ENCODE measurements at regions not wholly inside any gene's neighbourhood (a gene's known extent, or its start where the extent isn't known, plus 50 kb on each side); places are given as distances from the start of the nearest gene placed in this dataset.
"Not testable (repeated sequence)": the region's sequence is repeated elsewhere in the genome, so short reads cannot be mapped to it uniquely, and the experiment has no call there.

GRCh38 chr3:27797773-27798172 lies 75.7 kb upstream of the EOMES start:
- no peak for DNase-seq (ENCODE audit: extremely low spot score, unreplicated experiment)
- Mint-ChIP-seq H3K27me3 (peaks cover 5% of the 10 kb centered on the region), H3K9me3 (no peaks in the 10 kb centered on the region), H3K27ac (no peak overlapping the region), H3K4me3 (no peak overlapping the region), H3K4me1 (ENCODE audit: unreplicated experiment) (no peaks in the 10 kb centered on the region), H3K36me3 (no peaks in the 10 kb centered on the region)
- no peak for TF ChIP-seq CTCF (conservative IDR thresholded peaks at IDR 0.05)

DNA sequence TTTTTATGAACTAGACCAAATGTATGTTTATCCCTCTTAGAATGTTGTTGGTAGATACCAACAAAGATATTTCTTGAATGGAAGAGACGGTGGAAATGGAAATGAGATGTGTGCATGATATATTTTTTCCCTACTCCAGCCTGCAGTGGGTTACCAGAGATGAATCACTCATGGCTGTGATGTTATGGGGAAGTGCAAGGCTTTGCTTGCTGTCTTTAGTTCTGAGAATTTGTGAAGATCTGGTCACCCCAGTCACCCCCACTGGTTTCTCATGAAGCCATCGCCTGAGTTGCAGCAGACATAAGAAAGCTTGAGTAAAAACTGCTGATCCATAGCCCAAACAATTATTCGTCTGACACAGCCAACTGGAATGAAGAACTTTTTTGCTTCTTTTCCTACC lies 78.1 kb upstream of the EOMES start:
- no peaks in the 10 kb centered on the region for H3K4me1 Mint-ChIP-seq (ENCODE audit: unreplicated experiment)

DNA sequence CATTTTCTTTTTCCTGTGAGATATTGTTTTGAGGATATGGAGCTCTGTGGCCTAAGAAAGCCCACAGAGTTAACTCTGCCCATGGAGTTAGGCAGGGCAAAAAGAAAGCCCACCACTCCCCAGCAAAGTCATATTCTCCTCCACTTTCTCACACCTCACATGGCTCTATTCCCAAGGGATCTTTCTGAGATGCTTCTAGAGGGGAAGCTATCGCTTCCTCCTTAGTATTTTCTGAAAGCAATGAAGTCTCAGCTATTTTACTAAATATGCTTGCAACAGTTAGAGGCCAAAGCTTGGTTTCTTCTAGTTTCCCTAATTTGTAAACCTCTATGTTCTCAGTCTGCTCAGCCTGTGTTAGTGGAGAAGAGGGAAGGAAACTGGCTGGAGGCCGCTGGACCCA lies 80.3 kb upstream of the EOMES start:
- Mint-ChIP-seq H3K4me1 (ENCODE audit: unreplicated experiment) (no peaks in the 10 kb centered on the region), H3K4me3 (no peak overlapping the region), H3K27ac (no peak overlapping the region), H3K27me3 (no peaks in the 10 kb centered on the region), H3K9me3 (no peaks in the 10 kb centered on the region), H3K36me3 (no peaks in the 10 kb centered on the region)
- DNase-seq (ENCODE audit: extremely low spot score, unreplicated experiment): no peak
- no peak for TF ChIP-seq CTCF (conservative IDR thresholded peaks at IDR 0.05)

More for the DNA sequence above, 78.1 kb upstream of the EOMES start:
- no peak for TF ChIP-seq CTCF (conservative IDR thresholded peaks at IDR 0.05)
- Mint-ChIP-seq H3K9me3 (no peaks in the 10 kb centered on the region), H3K36me3 (no peaks in the 10 kb centered on the region), H3K27me3 (peaks cover 5% of the 10 kb centered on the region), H3K27ac (no peak overlapping the region), H3K4me3 (no peak overlapping the region)
- DNase-seq (ENCODE audit: extremely low spot score, unreplicated experiment): no peak

- H3K9me3 Mint-ChIP-seq: no peaks in the 10 kb centered on the region
- no peak for DNase-seq (ENCODE audit: extremely low spot score, unreplicated experiment)
- no peak overlapping the region for H3K4me3 Mint-ChIP-seq
- H3K36me3 Mint-ChIP-seq: no peaks in the 10 kb centered on the region
- no peak for TF ChIP-seq CTCF (conservative IDR thresholded peaks at IDR 0.05)
- no peaks in the 10 kb centered on the region for H3K4me1 Mint-ChIP-seq (ENCODE audit: unreplicated experiment)
- H3K27ac Mint-ChIP-seq: no peak overlapping the region
- no peaks in the 10 kb centered on the region for H3K27me3 Mint-ChIP-seq
Measured at GRCh38 chr3:27802849-27803248, 80.7 kb upstream of the EOMES start.

DNA sequence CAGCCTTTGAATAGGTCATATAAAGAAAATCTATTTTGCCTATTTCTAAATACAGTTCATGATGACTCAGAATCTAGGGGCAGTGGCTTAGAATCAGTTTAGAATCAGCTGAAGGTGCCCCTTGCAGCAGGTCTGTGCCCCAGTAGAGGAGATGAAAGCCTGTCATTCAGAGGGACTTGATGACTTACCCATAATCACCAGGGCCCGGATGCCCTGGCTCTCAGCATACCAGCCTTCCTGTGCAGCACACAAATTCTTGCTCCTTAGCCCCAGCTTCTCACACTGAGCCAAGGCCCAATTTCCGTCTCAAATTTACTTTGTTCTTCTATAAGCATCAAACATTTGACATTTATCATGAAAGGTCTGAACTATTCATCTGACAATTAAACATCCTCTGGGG lies 83.2 kb upstream of the EOMES start:
- Mint-ChIP-seq H3K36me3 (no peaks in the 10 kb centered on the region), H3K9me3 (no peaks in the 10 kb centered on the region), H3K27me3 (no peaks in the 10 kb centered on the region), H3K27ac (no peak overlapping the region), H3K4me1 (ENCODE audit: unreplicated experiment) (no peaks in the 10 kb centered on the region), H3K4me3 (no peak overlapping the region)
- no peak for DNase-seq (ENCODE audit: extremely low spot score, unreplicated experiment)
- TF ChIP-seq CTCF (conservative IDR thresholded peaks at IDR 0.05): no peak

DNA sequence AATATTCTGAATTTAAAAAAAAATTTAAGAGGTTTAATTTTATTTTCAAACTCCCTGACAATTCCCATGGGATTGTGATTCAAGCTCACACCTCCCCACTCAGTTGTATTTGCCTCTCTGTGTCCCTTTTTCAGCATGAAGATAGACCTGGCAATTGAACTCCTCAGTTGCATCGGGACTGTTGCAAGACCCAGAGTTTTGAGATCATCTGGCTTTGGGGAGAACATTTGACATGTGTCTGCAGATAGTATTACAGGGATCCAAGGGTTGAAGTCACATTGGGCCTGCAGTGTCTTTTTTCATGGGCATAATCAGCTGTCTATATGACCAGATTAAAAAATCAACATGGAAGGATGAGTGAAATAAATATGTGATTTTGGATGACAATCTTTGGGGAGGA lies 91.1 kb upstream of the EOMES start:
- no peak for DNase-seq (ENCODE audit: extremely low spot score, unreplicated experiment)

DNA sequence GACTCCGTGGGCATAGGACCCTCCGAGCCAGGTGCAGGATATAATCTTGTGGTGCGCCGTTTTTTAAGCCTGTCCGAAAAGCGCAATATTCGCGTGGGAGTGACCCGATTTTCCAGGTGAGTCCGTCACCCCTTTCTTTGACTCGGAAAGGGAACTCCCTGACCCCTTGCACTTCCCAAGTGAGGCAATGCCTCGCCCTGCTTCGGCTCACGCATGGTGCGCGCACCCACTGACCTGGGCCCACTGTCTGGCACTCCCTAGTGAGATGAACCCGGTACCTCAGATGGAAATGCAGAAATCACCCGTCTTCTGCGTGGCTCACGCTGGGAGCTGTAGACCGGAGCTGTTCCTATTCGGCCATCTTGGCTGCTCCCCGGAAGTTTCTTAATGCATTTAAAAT lies 99.5 kb upstream of the EOMES start:
- not testable (repeated sequence) for H3K27ac Mint-ChIP-seq; H3K36me3 Mint-ChIP-seq; DNase-seq (ENCODE audit: extremely low spot score, unreplicated experiment); H3K9me3 Mint-ChIP-seq; H3K27me3 Mint-ChIP-seq; H3K4me1 Mint-ChIP-seq (ENCODE audit: unreplicated experiment)
- H3K4me3 Mint-ChIP-seq: peak overlapping the region; percentile 77

More for the DNA sequence above, 91.1 kb upstream of the EOMES start:
- Mint-ChIP-seq H3K9me3 (no peaks in the 10 kb centered on the region), H3K27ac (no peak overlapping the region), H3K4me3 (no peak overlapping the region), H3K36me3 (no peaks in the 10 kb centered on the region), H3K27me3 (no peaks in the 10 kb centered on the region), H3K4me1 (ENCODE audit: unreplicated experiment) (no peaks in the 10 kb centered on the region)
- no peak for TF ChIP-seq CTCF (conservative IDR thresholded peaks at IDR 0.05)
